ENCODE measurements at regions not wholly inside any gene's neighbourhood (a gene's known extent, or its start where the extent isn't known, plus 50 kb on each side); places are given as distances from the start of the nearest gene placed in this dataset.

- Mint-ChIP-seq H3K36me3 (ENCODE audit: low read depth) (no peaks in the 10 kb centered on the region), H3K27me3 (peaks cover under 1% of the 10 kb centered on the region)
- CTCF ChIA-PET: no interaction called here
Measured at GRCh38 chr6:4671587-4672115, 104.6 kb upstream of the CDYL start.

DNA sequence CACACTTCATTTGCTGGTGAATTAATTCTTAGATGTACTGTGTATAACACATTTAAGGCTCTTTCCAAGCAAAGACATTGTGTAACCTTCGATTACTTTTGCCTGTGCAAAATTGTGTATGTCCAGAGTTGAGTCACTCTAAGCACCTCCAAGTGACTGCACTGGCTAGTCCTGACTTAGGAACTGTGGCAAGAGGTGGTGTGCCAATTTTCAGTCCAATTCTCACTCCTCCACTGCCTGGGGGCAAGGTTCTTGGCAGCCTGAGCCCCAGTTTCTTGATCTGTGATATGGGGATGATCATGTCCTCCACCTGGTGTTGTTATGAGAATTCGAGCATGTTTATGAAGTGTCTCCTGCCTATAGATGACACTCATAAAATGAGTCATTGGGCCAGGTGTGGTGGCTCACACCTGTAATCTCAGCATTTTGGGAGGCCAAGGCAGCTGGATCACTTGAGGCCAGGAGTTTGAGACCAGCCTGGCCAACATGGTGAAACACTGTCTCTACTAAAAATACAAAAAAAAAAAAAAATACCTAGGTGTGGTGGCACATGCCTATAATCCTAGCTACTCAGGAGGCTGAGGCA lies 105.3 kb upstream of the CDYL start:
- CTCF ChIA-PET: no interaction called here

More at GRCh38 chr6:4671587-4672115, 104.6 kb upstream of the CDYL start:
- POLR2A ChIA-PET: no interaction called here
- no peaks in the 10 kb centered on the region for H3K9me3 Mint-ChIP-seq
- H3K4me3 Mint-ChIP-seq: no peak overlapping the region
- no peaks in the 10 kb centered on the region for H3K4me1 Mint-ChIP-seq
- no peak overlapping the region for H3K27ac Mint-ChIP-seq
- DNase-seq: no peak

GRCh38 chr6:4670290-4670689 lies 105.9 kb upstream of the CDYL start:
- Mint-ChIP-seq H3K27me3 (peaks cover 2% of the 10 kb centered on the region), H3K4me1 (no peaks in the 10 kb centered on the region), H3K9me3 (no peaks in the 10 kb centered on the region), H3K4me3 (no peak overlapping the region), H3K27ac (no peak overlapping the region), H3K36me3 (ENCODE audit: low read depth) (no peaks in the 10 kb centered on the region)
- ChIA-PET POLR2A (no interaction called here), CTCF (no interaction called here)
- DNase-seq: no peak

More for the DNA sequence above, 105.3 kb upstream of the CDYL start:
- peaks cover 2% of the 10 kb centered on the region for H3K27me3 Mint-ChIP-seq
- no peak overlapping the region for H3K27ac Mint-ChIP-seq
- POLR2A ChIA-PET: no interaction called here
- H3K36me3 Mint-ChIP-seq (ENCODE audit: low read depth): no peaks in the 10 kb centered on the region
- DNase-seq: no peak
- H3K4me1 Mint-ChIP-seq: no peaks in the 10 kb centered on the region
- H3K9me3 Mint-ChIP-seq: no peaks in the 10 kb centered on the region
- no peak overlapping the region for H3K4me3 Mint-ChIP-seq

DNA sequence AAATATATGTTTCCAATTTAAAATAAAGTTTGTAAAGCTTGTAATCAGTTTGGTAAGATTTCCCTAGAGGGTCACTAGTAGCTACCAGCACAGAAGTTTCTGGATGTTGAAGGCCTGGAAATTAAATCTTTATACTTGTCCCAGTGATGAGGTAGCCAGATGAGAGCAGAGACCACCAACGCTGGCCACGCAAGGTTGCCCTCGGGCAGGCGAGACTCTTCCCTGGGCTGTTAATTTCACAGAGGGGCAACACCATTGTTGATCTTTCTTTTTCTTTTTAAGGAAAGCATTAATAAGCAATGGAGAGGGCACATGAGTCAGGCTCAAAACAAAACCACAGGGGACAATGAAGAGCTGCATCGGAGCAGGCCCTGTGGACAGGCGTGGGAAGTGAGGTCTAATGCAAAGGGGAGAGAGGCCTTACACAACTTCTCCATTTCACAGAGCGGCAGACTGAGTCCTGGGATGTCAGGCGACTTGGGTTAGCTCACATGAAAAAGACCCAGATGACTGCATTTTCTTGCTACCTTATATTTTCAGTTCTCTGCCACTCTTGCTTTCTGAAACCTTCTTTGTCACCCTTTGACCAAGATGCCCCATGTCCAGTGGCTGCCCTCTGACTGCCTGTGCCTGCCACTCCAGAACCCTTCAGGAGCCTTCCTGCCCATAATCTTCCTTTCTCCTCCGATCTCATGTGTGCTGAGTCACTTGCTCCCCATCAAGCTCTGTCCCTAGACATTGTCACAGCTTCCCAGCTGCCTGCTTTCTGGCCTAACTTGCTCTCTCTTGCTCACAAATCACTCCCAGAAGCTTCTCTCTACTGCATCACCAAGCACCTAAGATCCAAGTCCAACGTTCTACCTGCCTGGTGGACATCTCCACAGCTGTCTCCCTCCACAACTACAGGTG lies 107.7 kb upstream of the CDYL start:
- Mint-ChIP-seq H3K9me3 (no peaks in the 10 kb centered on the region), H3K27me3 (peaks cover 2% of the 10 kb centered on the region)
- CTCF ChIA-PET: no interaction called here

DNA sequence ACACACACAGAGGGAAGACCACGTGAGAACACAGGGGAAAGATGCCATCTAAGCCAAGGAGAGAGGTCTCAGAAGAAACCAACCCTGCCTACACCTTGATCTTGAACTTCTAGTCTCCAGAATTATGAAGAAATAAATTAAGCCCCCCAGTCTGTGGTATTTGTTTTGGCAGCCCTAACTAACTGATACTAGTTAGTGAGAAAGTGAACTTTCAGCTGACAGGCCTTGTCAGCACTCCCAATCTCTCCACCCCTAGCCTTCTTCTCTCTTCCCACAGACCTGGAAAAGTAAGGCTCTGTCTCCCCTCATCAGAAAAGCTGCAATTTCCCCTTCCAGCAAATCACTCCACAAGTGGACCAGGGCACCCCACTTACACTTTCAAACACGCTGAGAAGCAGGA lies 108.6 kb upstream of the CDYL start:
- Mint-ChIP-seq H3K36me3 (ENCODE audit: low read depth) (no peaks in the 10 kb centered on the region), H3K27ac (no peak overlapping the region), H3K4me1 (no peaks in the 10 kb centered on the region), H3K4me3 (no peak overlapping the region), H3K27me3 (peaks cover 2% of the 10 kb centered on the region), H3K9me3 (no peaks in the 10 kb centered on the region)
- POLR2A ChIA-PET: no interaction called here
- DNase-seq: no peak
- CTCF ChIA-PET: no interaction called here

More for the DNA sequence above, 107.7 kb upstream of the CDYL start:
- POLR2A ChIA-PET: no interaction called here
- no peak overlapping the region for H3K4me3 Mint-ChIP-seq
- H3K27ac Mint-ChIP-seq: no peak overlapping the region
- DNase-seq: no peak
- no peaks in the 10 kb centered on the region for H3K4me1 Mint-ChIP-seq
- H3K36me3 Mint-ChIP-seq (ENCODE audit: low read depth): no peaks in the 10 kb centered on the region

DNA sequence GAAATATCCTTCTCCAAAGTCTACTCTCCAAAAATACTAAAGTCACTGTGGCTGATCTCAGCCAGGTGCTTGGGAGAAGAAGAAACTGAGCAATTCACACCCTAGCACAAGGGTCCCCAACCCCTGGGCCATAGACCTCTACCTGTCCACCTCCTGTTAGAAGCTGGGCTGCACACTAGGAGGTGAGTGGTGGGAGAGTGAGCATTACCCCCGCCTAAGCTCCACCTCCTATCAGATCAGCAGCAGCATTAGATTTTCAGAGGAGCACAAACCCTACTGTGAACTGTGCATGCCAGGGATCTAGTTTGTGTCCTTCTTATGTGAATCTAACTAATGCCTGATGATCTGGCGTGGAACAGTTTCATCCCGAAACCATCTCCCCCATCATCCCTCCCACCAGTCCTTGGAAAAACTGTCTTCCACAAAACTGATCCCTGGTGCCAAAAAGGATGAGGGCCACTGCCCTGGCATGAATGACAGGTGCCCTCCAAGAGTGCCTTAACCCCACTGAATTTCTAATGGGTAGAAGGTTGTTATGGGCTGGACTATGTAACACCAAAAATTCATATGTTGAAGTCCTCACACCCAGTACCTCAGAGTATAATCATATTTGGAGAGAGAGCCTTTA lies 109.2 kb upstream of the CDYL start:
- Mint-ChIP-seq H3K27ac (no peak overlapping the region), H3K4me3 (no peak overlapping the region), H3K27me3 (peaks cover 2% of the 10 kb centered on the region), H3K4me1 (no peaks in the 10 kb centered on the region), H3K9me3 (no peaks in the 10 kb centered on the region), H3K36me3 (ENCODE audit: low read depth) (no peaks in the 10 kb centered on the region)
- ChIA-PET CTCF (no interaction called here), POLR2A (no interaction called here)
- no peak for DNase-seq

DNA sequence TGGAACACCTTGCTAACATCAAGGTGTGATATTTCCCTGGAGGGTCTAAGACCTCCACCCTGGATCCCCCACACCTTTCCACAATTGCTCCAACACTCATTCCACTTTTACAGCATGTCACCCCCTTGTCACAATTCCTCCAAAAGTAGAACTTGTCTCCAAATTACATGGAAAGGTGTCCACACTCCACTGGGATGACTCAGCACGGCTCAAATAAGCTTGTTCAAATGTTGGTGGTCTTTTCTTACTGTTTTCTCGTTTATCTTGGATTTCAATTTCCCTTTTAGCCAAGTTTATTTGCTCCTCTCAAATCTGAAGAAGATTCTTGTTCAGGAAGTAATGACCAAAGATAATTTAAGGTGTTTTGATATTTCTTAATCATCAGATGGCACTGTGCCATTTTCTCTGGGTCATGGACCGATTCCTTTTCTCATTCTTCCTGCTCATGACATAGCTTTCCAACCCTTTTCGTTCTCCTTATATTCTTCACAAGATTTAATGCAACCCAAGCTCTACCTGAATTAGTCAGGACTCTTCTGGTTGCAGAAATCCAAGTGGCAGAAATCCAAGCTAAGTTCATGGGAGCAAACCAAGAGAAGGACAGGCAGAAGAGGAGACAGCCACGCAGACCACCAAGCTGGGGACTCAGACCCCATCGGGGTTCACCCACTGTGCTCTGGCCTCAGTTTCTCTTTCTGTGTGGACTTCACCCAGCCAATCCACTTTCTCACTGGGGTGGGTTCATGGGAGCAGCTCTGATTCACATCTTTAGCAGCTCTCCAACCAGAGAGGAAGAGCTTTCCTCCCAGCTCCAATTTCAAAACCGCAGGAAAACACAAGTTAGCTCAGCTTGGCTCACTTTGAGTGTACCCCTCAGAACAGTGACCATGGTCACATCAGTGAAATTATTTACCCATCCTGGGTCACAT lies 110.5 kb upstream of the CDYL start:
- H3K4me1 Mint-ChIP-seq: no peaks in the 10 kb centered on the region
- CTCF ChIA-PET: no interaction called here
- DNase-seq: no peak
- no peaks in the 10 kb centered on the region for H3K36me3 Mint-ChIP-seq (ENCODE audit: low read depth)
- H3K4me3 Mint-ChIP-seq: no peak overlapping the region
- H3K27ac Mint-ChIP-seq: no peak overlapping the region
- H3K9me3 Mint-ChIP-seq: no peaks in the 10 kb centered on the region
- POLR2A ChIA-PET: no interaction called here
- peaks cover 2% of the 10 kb centered on the region for H3K27me3 Mint-ChIP-seq

DNA sequence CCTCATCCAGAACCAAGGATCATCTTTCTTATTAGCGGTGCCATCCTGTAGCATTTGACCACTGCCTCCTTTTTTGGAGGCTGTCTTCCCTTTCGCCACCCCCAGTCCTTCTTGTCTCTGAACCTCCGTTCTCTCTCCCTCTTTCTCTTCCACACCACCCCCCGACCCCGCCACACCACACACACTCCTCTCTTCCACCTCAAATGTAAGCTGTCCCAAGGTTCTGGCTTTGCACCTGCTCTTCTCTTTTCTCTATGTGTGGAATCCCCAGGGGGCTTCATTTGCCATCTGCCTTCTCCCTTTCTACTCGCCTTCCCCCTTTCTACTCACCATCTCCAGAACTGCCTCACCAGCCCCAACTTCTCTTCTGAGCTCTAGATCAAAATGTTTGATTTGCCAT lies 111.3 kb upstream of the CDYL start:
- Mint-ChIP-seq H3K27me3 (peaks cover 2% of the 10 kb centered on the region), H3K27ac (no peak overlapping the region)

GRCh38 chr6:4664117-4664626 lies 112.0 kb upstream of the CDYL start:
- ChIA-PET CTCF (no interaction called here), POLR2A (no interaction called here)
- Mint-ChIP-seq H3K4me3 (no peak overlapping the region), H3K9me3 (no peaks in the 10 kb centered on the region), H3K4me1 (no peaks in the 10 kb centered on the region), H3K27me3 (peaks cover 2% of the 10 kb centered on the region), H3K36me3 (ENCODE audit: low read depth) (no peaks in the 10 kb centered on the region), H3K27ac (no peak overlapping the region)
- DNase-seq: no peak

More for the DNA sequence above, 111.3 kb upstream of the CDYL start:
- H3K9me3 Mint-ChIP-seq: no peaks in the 10 kb centered on the region
- no peaks in the 10 kb centered on the region for H3K4me1 Mint-ChIP-seq
- DNase-seq: no peak
- POLR2A ChIA-PET: no interaction called here
- CTCF ChIA-PET: no interaction called here
- H3K4me3 Mint-ChIP-seq: no peak overlapping the region
- no peaks in the 10 kb centered on the region for H3K36me3 Mint-ChIP-seq (ENCODE audit: low read depth)

DNA sequence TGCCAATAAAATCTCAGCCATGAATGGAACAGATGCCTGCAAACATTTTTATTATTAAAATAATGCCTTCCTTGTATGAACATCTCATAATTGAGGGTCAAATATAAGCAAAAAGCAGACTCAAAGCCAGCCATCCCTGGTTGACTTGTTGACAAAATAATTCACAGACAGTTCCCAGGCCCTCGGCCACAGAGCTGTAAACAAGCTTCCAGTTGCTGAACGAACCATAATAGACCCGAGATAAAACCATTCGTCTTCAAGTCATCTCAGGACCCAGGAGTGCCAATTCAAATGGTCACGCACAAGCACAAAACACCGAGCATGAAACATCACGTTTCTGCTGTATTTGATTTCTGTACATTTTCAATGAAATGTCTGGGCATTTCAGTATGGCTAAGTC lies 113.3 kb upstream of the CDYL start:
- no peak for DNase-seq
- no peaks in the 10 kb centered on the region for H3K36me3 Mint-ChIP-seq (ENCODE audit: low read depth)
- H3K27ac Mint-ChIP-seq: no peak overlapping the region
- ChIA-PET CTCF (no interaction called here), POLR2A (no interaction called here)
- peaks cover 2% of the 10 kb centered on the region for H3K27me3 Mint-ChIP-seq
- no peak overlapping the region for H3K4me3 Mint-ChIP-seq
- no peaks in the 10 kb centered on the region for H3K9me3 Mint-ChIP-seq
- H3K4me1 Mint-ChIP-seq: no peaks in the 10 kb centered on the region

DNA sequence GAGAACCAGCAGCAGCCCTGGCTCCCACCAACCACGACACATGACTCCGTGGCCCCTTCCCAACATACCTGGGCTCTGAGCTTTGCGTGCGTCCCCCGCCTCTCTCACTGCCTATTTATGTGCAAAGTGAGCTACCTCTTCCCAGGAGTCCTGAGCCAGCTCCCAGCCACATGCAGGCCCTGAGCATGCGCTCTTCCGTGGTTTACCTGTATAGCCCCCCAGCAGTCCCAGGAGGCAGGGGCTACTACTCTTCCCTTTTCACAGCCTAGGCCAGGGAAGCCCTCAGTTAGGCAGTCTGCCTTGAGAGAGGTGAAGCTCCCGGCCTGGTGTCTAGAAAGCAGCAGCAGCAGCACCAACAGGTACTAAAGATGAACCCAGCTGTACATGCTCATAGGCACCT lies 114.8 kb upstream of the CDYL start:
- POLR2A ChIA-PET: no interaction called here

DNA sequence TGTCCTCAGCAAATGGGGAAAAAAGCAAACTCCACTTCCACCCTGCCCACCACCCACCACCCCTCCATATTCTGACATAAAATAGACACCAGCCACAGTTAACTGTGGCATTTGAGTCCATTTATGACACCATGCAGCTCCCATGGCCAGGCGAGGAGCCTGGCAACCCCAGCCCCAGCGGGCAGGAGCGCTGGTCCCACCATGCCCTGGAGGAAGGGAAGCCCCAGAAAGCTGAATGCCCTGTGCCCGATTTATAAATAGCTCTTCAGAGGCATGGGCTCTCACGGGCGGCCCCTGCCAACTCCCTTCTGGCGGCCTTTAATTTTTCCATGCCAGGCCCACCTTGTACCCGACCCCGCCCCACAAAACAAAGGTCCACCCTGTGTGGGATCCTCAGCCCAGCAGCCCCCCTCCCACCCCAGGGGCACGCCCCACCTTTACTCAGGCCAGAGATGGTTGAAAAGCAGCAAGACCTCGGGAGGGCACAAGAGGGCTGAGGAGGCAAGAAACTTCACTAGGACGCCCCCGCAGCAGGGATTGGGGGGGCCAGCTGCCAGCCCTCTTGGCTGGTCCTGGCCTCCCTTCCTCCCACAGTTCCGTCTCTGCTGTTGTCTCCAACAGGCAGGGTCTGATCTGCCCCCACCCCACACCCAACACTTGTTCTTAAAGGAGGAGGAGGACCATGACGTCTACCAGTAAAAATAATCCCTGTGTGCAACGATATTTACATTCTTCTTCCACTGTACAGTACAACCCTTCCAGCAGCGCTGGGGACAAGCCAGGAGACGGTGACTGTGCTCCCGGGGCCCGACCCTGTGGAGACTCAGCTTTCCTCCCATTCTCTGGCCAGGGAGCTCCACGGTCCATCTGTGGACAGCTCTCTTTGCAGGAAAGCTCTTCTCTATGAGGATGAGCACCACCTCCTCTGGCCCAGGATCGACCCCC lies 115.6 kb upstream of the CDYL start:
- H3K27me3 Mint-ChIP-seq: no peaks in the 10 kb centered on the region
- H3K36me3 Mint-ChIP-seq (ENCODE audit: low read depth): no peaks in the 10 kb centered on the region
- no peaks in the 10 kb centered on the region for H3K4me1 Mint-ChIP-seq
- H3K9me3 Mint-ChIP-seq: no peaks in the 10 kb centered on the region
- ChIA-PET POLR2A (no interaction called here), CTCF (no interaction called here)
- H3K27ac Mint-ChIP-seq: no peak overlapping the region
- DNase-seq: no peak
- H3K4me3 Mint-ChIP-seq: no peak overlapping the region

More for the DNA sequence above, 114.8 kb upstream of the CDYL start:
- CTCF ChIA-PET: no interaction called here
- no peaks in the 10 kb centered on the region for H3K36me3 Mint-ChIP-seq (ENCODE audit: low read depth)
- H3K4me3 Mint-ChIP-seq: no peak overlapping the region
- no peak for DNase-seq
- no peaks in the 10 kb centered on the region for H3K4me1 Mint-ChIP-seq
- H3K27ac Mint-ChIP-seq: no peak overlapping the region
- H3K9me3 Mint-ChIP-seq: no peaks in the 10 kb centered on the region
- no peaks in the 10 kb centered on the region for H3K27me3 Mint-ChIP-seq
